OCI-LY7 (cell line): ENCODE measurements at regions not wholly inside any gene's neighbourhood (a gene's known extent, or its start where the extent isn't known, plus 50 kb on each side); places are given as distances from the start of the nearest gene placed in this dataset.

Experiments
- BruUV-seq: library from RNA; stranded (reverse); fragments of 400-500 nt; replicated peaks from 2 replicates; lab custom pipeline; 2021; lab: Mats Ljungman, UMichigan
- CTCF ChIA-PET: fragments of 300-600 bp; sonication (Branson Sonifier 250); formaldehyde crosslinking; loops from one replicate; lab custom pipeline; 2022; ENCODE audit warnings: antibody characterized with exemption; ENCODE audit not compliant: unreplicated experiment; lab: Charles Lee
- POLR2A ChIA-PET: fragments of 300-600 bp; sonication (Branson Sonifier 250); formaldehyde crosslinking; loops from one replicate; lab custom pipeline; 2022; ENCODE audit warnings: antibody characterized with exemption; lab: Charles Lee
- DNase-seq: peaks from one replicate; pipeline ENCODE4 v3.0.0-alpha.2; 2015; ENCODE audit warnings: low spot score
- H2AFZ ChIP-seq: fragments of 200-600 bp; sonication (generic), shearing (Covaris generic); 2 replicates; pipeline ENCODE4 v1.6.1; 2014; ENCODE audit warnings: mild to moderate bottlenecking, antibody characterized with exemption, low read length, moderate library complexity
- H3K27ac ChIP-seq: fragments of 200-600 bp; sonication (generic); 2 replicates; pipeline ENCODE4 v1.5.1; 2014; ENCODE audit warnings: mixed run types, low read depth, mild to moderate bottlenecking, moderate library complexity, low read length, inconsistent platforms; ENCODE audit not compliant: poor library complexity, severe bottlenecking
- H3K36me3 ChIP-seq: fragments of 200-600 bp; sonication (generic); 2 replicates; pipeline ENCODE4 v1.6.1; 2014; ENCODE audit warnings: mild to moderate bottlenecking, antibody characterized with exemption, low read length, moderate library complexity, mixed read lengths; ENCODE audit not compliant: insufficient read depth
- H3K4me1 ChIP-seq: fragments of 200-600 bp; sonication (generic); 2 replicates; pipeline ENCODE4 v1.5.1; 2014; ENCODE audit warnings: mild to moderate bottlenecking, low read length; ENCODE audit not compliant: insufficient read depth, poor library complexity, severe bottlenecking
- H3K4me2 ChIP-seq: fragments of 200-600 bp; sonication (generic); 2 replicates; pipeline ENCODE4 v1.6.1; 2014; ENCODE audit warnings: mild to moderate bottlenecking, low read length
- H3K4me3 ChIP-seq: fragments of 200-600 bp; sonication (generic); 2 replicates; pipeline ENCODE4 v1.5.1; 2014; ENCODE audit warnings: mild to moderate bottlenecking, low read depth, low read length; ENCODE audit not compliant: poor library complexity, severe bottlenecking
- H3K79me2 ChIP-seq: fragments of 200-600 bp; sonication (generic); 2 replicates; pipeline ENCODE4 v1.6.1; 2016; ENCODE audit warnings: low read depth, mild to moderate bottlenecking, low read length, moderate library complexity, mixed read lengths; ENCODE audit not compliant: insufficient read depth
- H3K9me2 ChIP-seq: fragments of 200-600 bp; sonication (generic); 2 replicates; pipeline ENCODE4 v1.6.1; 2016; ENCODE audit warnings: mild to moderate bottlenecking, low read length, mixed read lengths; ENCODE audit not compliant: insufficient read depth
- H3K9me3 ChIP-seq: fragments of 200-600 bp; sonication (generic); 2 replicates; pipeline ENCODE4 v1.6.1; 2014; ENCODE audit warnings: mild to moderate bottlenecking, mixed run types, low read length, mixed read lengths
- H4K20me1 ChIP-seq: fragments of 200-600 bp; sonication (generic); 2 replicates; pipeline ENCODE4 v1.6.1; 2014; ENCODE audit warnings: mild to moderate bottlenecking, antibody characterized with exemption, low read length, moderate library complexity, mixed read lengths; ENCODE audit not compliant: insufficient read depth
- EZH2phosphoT487 ChIP-seq: fragments of 200-600 bp; sonication (generic); IDR thresholded peaks from 2 replicates; pipeline ENCODE4 v1.6.1; 2018; ENCODE audit warnings: low read depth, borderline replicate concordance, mild to moderate bottlenecking, mixed run types, antibody characterized with exemption, low read length, moderate library complexity, mixed read lengths
- intact Hi-C: fragments of 100-400 bp; cut with micrococcal nuclease; formaldehyde crosslinking; loops from one replicate; pipeline ENCODE4 v1.10.0; 2022; ENCODE audit not compliant: unreplicated experiment
- TF ChIP-seq, protein P1 (sequence below): fragments of 200-600 bp; sonication (generic); conservative IDR thresholded peaks from 2 replicates; pipeline ENCODE4 v1.5.1; 2014; ENCODE audit warnings: mild to moderate bottlenecking, antibody characterized with exemption, low read length, moderate library complexity, mixed read lengths

DNA sequence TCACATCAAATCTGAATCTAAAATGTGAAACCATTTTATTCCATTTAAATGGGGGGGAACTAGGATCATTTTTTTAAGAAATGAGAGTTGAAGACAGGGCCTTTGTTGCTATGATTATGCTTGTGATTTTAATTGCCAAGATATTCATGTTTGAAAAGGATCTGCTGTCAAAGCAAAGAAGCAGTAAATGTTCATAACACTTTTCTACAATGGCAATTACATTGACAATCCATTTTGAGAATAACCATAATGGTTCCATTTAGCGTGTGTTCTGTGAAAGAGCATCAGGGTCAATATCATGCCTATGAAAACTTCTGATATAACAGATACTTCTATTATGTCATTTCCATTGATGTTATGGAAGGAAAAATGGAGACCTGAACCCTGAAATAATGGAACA lies 745.8 kb upstream of the SGO1 start:
- Histone ChIP-seq H3K4me2 (no peak overlapping the region), H3K4me3 (no peak overlapping the region), H4K20me1 (no peaks in the 10 kb centered on the region), H2AFZ (no peak overlapping the region), H3K9me2 (no peaks in the 10 kb centered on the region), H3K27ac (no peak overlapping the region), H3K9me3 (no peaks in the 10 kb centered on the region), H3K4me1 (no peaks in the 10 kb centered on the region), H3K79me2 (no peaks in the 10 kb centered on the region), H3K36me3 (no peaks in the 10 kb centered on the region)
- ChIA-PET POLR2A (interaction anchor here (0.6 kb wide), 1 partner anchor 11 kb away, joined by 3 read pairs; no protein-coding TSS in a partner anchor), CTCF (no interaction called here)
- intact Hi-C loops = loop anchor here (2.0 kb wide), 1 partner anchor 421 kb away; no protein-coding TSS in a partner anchor
- no TSS peak for BruUV-seq
- DNase-seq = no peak
- no peak for TF ChIP-seq EZH2phosphoT487
- TF ChIP-seq, protein P1, sequence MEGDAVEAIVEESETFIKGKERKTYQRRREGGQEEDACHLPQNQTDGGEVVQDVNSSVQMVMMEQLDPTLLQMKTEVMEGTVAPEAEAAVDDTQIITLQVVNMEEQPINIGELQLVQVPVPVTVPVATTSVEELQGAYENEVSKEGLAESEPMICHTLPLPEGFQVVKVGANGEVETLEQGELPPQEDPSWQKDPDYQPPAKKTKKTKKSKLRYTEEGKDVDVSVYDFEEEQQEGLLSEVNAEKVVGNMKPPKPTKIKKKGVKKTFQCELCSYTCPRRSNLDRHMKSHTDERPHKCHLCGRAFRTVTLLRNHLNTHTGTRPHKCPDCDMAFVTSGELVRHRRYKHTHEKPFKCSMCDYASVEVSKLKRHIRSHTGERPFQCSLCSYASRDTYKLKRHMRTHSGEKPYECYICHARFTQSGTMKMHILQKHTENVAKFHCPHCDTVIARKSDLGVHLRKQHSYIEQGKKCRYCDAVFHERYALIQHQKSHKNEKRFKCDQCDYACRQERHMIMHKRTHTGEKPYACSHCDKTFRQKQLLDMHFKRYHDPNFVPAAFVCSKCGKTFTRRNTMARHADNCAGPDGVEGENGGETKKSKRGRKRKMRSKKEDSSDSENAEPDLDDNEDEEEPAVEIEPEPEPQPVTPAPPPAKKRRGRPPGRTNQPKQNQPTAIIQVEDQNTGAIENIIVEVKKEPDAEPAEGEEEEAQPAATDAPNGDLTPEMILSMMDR = no peak

DNA sequence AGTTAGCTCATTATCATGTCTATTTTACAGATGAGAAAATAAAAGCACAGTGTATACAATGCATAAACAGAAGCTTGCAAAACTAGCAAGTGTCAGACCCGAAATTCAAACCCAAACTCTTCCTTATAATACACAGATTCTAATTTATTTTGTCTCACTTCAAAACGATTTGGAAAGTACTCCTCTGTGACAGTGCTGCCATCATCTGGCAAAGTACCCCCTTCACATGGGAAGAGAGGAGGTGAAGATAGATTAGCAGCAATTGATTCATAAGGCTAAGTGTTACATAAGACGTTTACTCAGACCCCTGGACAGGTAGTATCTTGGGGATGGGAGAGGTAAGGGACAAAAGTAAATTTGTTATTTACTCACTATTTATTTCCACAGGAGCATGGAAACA lies 744.0 kb upstream of the SGO1 start:
- BruUV-seq = no TSS peak
- ChIA-PET POLR2A (interaction anchor here (0.9 to 1.2 kb wide), 2 partner anchors 11 to 13 kb away, joined by 3 to 6 read pairs; no protein-coding TSS in a partner anchor), CTCF (no interaction called here)

More for the DNA sequence above, 744.0 kb upstream of the SGO1 start:
- Histone ChIP-seq H2AFZ (no peak overlapping the region), H3K4me3 (no peak overlapping the region), H4K20me1 (no peaks in the 10 kb centered on the region), H3K27ac (no peak overlapping the region), H3K9me2 (no peaks in the 10 kb centered on the region), H3K36me3 (no peaks in the 10 kb centered on the region), H3K4me2 (no peak overlapping the region), H3K9me3 (no peaks in the 10 kb centered on the region), H3K4me1 (no peaks in the 10 kb centered on the region), H3K79me2 (no peaks in the 10 kb centered on the region)
- intact Hi-C loops = loop anchor here (2.0 kb wide), 1 partner anchor 419 kb away; no protein-coding TSS in a partner anchor
- TF ChIP-seq, protein P1 = peak; percentile 92
- no peak for TF ChIP-seq EZH2phosphoT487
- peak; percentile 55 for DNase-seq
